HCT116 (cell line): ENCODE measurements at regions not wholly inside any gene's neighbourhood (a gene's known extent, or its start where the extent isn't known, plus 50 kb on each side); places are given as distances from the start of the nearest gene placed in this dataset.

Experiments
- ATAC-seq: fragments of 200-7000 bp; cut with Tn5 transposase; 2 replicates; pipeline ENCODE4 v1.9.1; 2020; ENCODE audit warnings: mild to moderate bottlenecking, moderate library complexity
- BruUV-seq: library from RNA; stranded (reverse); fragments of 400-500 nt; replicated peaks from 2 replicates; lab custom pipeline; 2021; lab: Mats Ljungman, UMichigan
- CTCF ChIA-PET: fragments of 300-600 bp; sonication (Branson Sonifier 250); formaldehyde crosslinking; loops from one replicate; lab custom pipeline; 2021; ENCODE audit warnings: antibody characterized with exemption; lab: Charles Lee
- POLR2A ChIA-PET: fragments of 300-600, 350-600 bp; sonication (Branson Sonifier 250); formaldehyde crosslinking; loops from one replicate; lab custom pipeline; 2021; ENCODE audit warnings: antibody characterized with exemption; lab: Charles Lee
- RAD21 ChIA-PET, 2 experiments: fragments of 300-600 bp; sonication (Branson Sonifier 250); formaldehyde crosslinking; loops; one replicate each; lab custom pipeline; 2023; ENCODE audit warnings: low total read pairs in 2 of 2; ENCODE audit not compliant: uncharacterized antibody in 2 of 2, unreplicated experiment in 2 of 2, low non-redundant PET in 1 of 2; lab: Charles Lee
- DNase-seq: peaks from one replicate; pipeline ENCODE4 v3.0.0-alpha.2; 2010; ENCODE audit warnings: low read depth, low spot score
- H2AFZ ChIP-seq: fragments of 200-600 bp; shearing (Covaris generic), sonication (generic); 2 replicates; pipeline ENCODE4 v1.6.1; 2017; ENCODE audit warnings: low read depth, mixed run types, mixed read lengths, antibody characterized with exemption, low read length; ENCODE audit not compliant: poor library complexity, severe bottlenecking
- H3K27ac ChIP-seq: 2 replicates; pipeline ENCODE4 v1.5.1; 2012; ENCODE audit warnings: low read depth, low read length
- H3K27me3 ChIP-seq: fragments of 200-600 bp; sonication (generic); 2 replicates; pipeline ENCODE4 v1.6.1; 2016; ENCODE audit warnings: mixed run types, low read length, mixed read lengths; ENCODE audit not compliant: insufficient read depth
- H3K36me3 ChIP-seq, 2 experiments: fragments of 200-500 bp in 1 of 2; fragments of 200-600 bp in 1 of 2; sonication (Bioruptor generic) in 1 of 2; sonication (generic) in 1 of 2; 2 replicates each; pipeline versions ENCODE4 v1.5.1 to v1.6.1; 2014 to 2016; ENCODE audit warnings: low read length in 2 of 2, inconsistent platforms in 1 of 2, mixed read lengths in 1 of 2, mixed run types in 1 of 2; ENCODE audit not compliant: insufficient read depth in 2 of 2, control insufficient read depth in 1 of 2
- H3K4me1 ChIP-seq, 2 experiments: fragments of 200-600 bp in 1 of 2; sonication (generic) in 1 of 2; 2 replicates each; pipeline versions ENCODE4 v1.5.1 to v1.6.1; 2012 to 2017; ENCODE audit warnings: low read length in 2 of 2, inconsistent platforms in 1 of 2, mild to moderate bottlenecking in 1 of 2, mixed read lengths in 1 of 2, mixed run types in 1 of 2, moderate library complexity in 1 of 2; ENCODE audit not compliant: insufficient read depth in 2 of 2, control insufficient read depth in 1 of 2
- H3K4me2 ChIP-seq: fragments of 200-600 bp; sonication (generic); 2 replicates; pipeline ENCODE4 v1.6.1; 2017; ENCODE audit warnings: mixed run types, low read length, mixed read lengths
- H3K4me3 ChIP-seq, 2 experiments: fragments of 200-600 bp in 1 of 2; sonication (generic) in 1 of 2; replicated peaks in 1 of 2; 2 replicates each; pipeline ENCODE4 v1.5.1; 2011 to 2016; ENCODE audit warnings: low read length in 2 of 2, control low read depth in 1 of 2, low read depth in 1 of 2, mild to moderate bottlenecking in 1 of 2, mixed read lengths in 1 of 2, mixed run types in 1 of 2
- H3K79me2 ChIP-seq: fragments of 200-600 bp; sonication (generic); 2 replicates; pipeline ENCODE4 v1.6.1; 2017; ENCODE audit warnings: mild to moderate bottlenecking, mixed run types, low read length, moderate library complexity, mixed read lengths; ENCODE audit not compliant: insufficient read depth
- H3K9ac ChIP-seq: fragments of 200-600 bp; sonication (generic); 2 replicates; pipeline ENCODE4 v1.6.1; 2016; ENCODE audit warnings: low read length, mixed read lengths
- H3K9me2 ChIP-seq: fragments of 200-600 bp; sonication (generic), shearing (Covaris generic); 2 replicates; pipeline ENCODE4 v1.6.1; 2017; ENCODE audit warnings: mixed run types, mild to moderate bottlenecking, moderate library complexity; ENCODE audit not compliant: insufficient read depth
- H3K9me3 ChIP-seq, 2 experiments: fragments of 200-500 bp in 1 of 2; fragments of 200-600 bp in 1 of 2; sonication (Bioruptor generic) in 1 of 2; sonication (generic) in 1 of 2; 2 replicates each; pipeline ENCODE4 v1.6.1; 2014 to 2017; ENCODE audit warnings: low read length in 2 of 2, mixed read lengths in 2 of 2, inconsistent platforms in 1 of 2, low read depth in 1 of 2, mild to moderate bottlenecking in 1 of 2, mixed run types in 1 of 2, moderate library complexity in 1 of 2; ENCODE audit not compliant: control insufficient read depth in 1 of 2, insufficient read depth in 1 of 2
- H4K20me1 ChIP-seq: fragments of 200-600 bp; sonication (generic), shearing (Covaris generic); 2 replicates; pipeline ENCODE4 v1.6.1; 2017; ENCODE audit warnings: mixed run types, mild to moderate bottlenecking, moderate library complexity; ENCODE audit not compliant: insufficient read depth
- ELF1 ChIP-seq: IDR thresholded peaks from 2 replicates; pipeline ENCODE4 v1.6.1; 2012; ENCODE audit warnings: low read depth, borderline replicate concordance
- EZH2 ChIP-seq: fragments of 200-600 bp; sonication (generic); IDR thresholded peaks from 2 replicates; pipeline ENCODE4 v1.6.1; 2017; ENCODE audit warnings: antibody characterized with exemption, mixed run types
- EZH2phosphoT487 ChIP-seq: fragments of 200-600 bp; IDR thresholded peaks from 2 replicates; pipeline ENCODE4 v1.6.1; 2018; ENCODE audit warnings: antibody characterized with exemption, borderline replicate concordance
- FOSL1 ChIP-seq: IDR thresholded peaks from 2 replicates; pipeline ENCODE4 v1.6.1; 2012; ENCODE audit warnings: low read depth
- JUND ChIP-seq: IDR thresholded peaks from 2 replicates; pipeline ENCODE4 v1.6.1; 2012
- MAX ChIP-seq: IDR thresholded peaks from 2 replicates; pipeline ENCODE4 v1.6.1; 2012
- POLR2A ChIP-seq: IDR thresholded peaks from 2 replicates; pipeline ENCODE4 v1.7.0; 2011; ENCODE audit warnings: borderline replicate concordance; ENCODE audit not compliant: insufficient read depth, insufficient read length; ENCODE audit errors: extremely low read depth
- POLR2AphosphoS5 ChIP-seq: IDR thresholded peaks from 2 replicates; pipeline ENCODE4 v1.6.1; 2011; ENCODE audit warnings: mild to moderate bottlenecking, low read depth, low read length, moderate library complexity
- RAD21 ChIP-seq: IDR thresholded peaks from 2 replicates; pipeline ENCODE4 v1.6.1; 2012; ENCODE audit warnings: low read depth, mild to moderate bottlenecking
- SIN3A ChIP-seq: IDR thresholded peaks from 2 replicates; pipeline ENCODE4 v1.6.1; 2012; ENCODE audit warnings: low read depth
- YY1 ChIP-seq: IDR thresholded peaks from 2 replicates; pipeline ENCODE4 v1.6.1; 2011; ENCODE audit warnings: low read length, low read depth, moderate library complexity, mild to moderate bottlenecking; ENCODE audit not compliant: insufficient replicate concordance; ENCODE audit errors: extremely low read depth
- ZFX ChIP-seq: fragments of 450-650 bp; IDR thresholded peaks from 2 replicates; pipeline ENCODE4 v1.6.1; 2017
- ZNF274 ChIP-seq: fragments of 200-500 bp; sonication (Bioruptor generic); IDR thresholded peaks from 2 replicates; pipeline ENCODE4 v1.6.1; 2014; ENCODE audit warnings: mild to moderate bottlenecking, low read depth, low read length, inconsistent platforms
- intact Hi-C: fragments of 100-400 bp; cut with micrococcal nuclease; formaldehyde crosslinking; loops from 2 replicates; pipeline ENCODE4 v1.10.0; 2022
- TF ChIP-seq, protein P1 (sequence below): IDR thresholded peaks from 2 replicates; pipeline ENCODE4 v1.6.1; 2011; ENCODE audit warnings: mild to moderate bottlenecking, low read length, moderate library complexity; ENCODE audit not compliant: insufficient replicate concordance; ENCODE audit errors: extremely low read depth
- TF ChIP-seq, protein P2 (sequence below): IDR thresholded peaks from 2 replicates; pipeline ENCODE4 v1.6.1; 2012

GRCh38 chr3:106642161-106642560 lies 735.1 kb upstream of the CCDC54 start:
- RAD21 ChIA-PET, result no interaction called here
- Histone ChIP-seq H3K9me3 (no peaks in the 10 kb centered on the region), H3K9ac (no peak overlapping the region), H3K4me3 (no peak overlapping the region), H2AFZ (no peak overlapping the region), H3K4me1 (no peaks in the 10 kb centered on the region), H3K27ac (no peak overlapping the region), H3K9me2 (no peaks in the 10 kb centered on the region), H3K36me3 (no peaks in the 10 kb centered on the region), H3K27me3 (no peaks in the 10 kb centered on the region), H4K20me1 (no peaks in the 10 kb centered on the region), H3K4me2 (no peak overlapping the region), H3K79me2 (no peaks in the 10 kb centered on the region)
- CTCF ChIA-PET, result no interaction called here
- ATAC-seq (no peak), DNase-seq (no peak)
- TF ChIP-seq EZH2phosphoT487, result no peak
- no peak for TF ChIP-seq RAD21
- TF ChIP-seq EZH2, result no peak
- TF ChIP-seq, protein P1, sequence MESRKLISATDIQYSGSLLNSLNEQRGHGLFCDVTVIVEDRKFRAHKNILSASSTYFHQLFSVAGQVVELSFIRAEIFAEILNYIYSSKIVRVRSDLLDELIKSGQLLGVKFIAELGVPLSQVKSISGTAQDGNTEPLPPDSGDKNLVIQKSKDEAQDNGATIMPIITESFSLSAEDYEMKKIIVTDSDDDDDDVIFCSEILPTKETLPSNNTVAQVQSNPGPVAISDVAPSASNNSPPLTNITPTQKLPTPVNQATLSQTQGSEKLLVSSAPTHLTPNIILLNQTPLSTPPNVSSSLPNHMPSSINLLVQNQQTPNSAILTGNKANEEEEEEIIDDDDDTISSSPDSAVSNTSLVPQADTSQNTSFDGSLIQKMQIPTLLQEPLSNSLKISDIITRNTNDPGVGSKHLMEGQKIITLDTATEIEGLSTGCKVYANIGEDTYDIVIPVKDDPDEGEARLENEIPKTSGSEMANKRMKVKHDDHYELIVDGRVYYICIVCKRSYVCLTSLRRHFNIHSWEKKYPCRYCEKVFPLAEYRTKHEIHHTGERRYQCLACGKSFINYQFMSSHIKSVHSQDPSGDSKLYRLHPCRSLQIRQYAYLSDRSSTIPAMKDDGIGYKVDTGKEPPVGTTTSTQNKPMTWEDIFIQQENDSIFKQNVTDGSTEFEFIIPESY, result no peak
- TF ChIP-seq JUND, result no peak
- BruUV-seq, result no TSS peak
- intact Hi-C loops, result no loop called here
- POLR2A ChIA-PET, result no interaction called here

DNA sequence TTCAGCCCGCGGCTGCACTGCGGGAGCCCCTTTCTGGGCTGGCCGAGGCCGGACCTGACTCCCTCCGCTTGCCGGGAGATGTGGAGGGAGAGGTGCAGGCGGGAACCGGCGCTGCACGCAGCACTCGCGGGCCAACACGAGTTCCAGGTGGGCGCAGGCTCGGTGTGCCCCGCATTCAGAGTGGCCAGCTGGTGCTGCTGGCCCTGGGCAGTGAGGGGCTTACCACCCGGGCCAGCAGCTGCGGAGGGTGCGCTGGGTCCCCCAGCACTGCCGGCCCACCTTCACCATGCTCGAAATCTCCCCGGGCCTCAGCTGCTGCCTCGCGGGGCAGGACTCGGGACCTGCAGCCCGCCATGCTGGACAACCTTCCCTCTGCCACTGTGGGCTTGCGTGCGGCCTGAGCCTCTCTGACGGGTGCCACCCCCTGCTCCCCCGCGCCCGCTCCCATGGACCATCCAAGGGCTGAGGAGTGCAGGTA lies 733.5 kb upstream of the CCDC54 start:
- Histone ChIP-seq H3K4me3 (no peak overlapping the region), H3K27ac (no peak overlapping the region), H4K20me1 (no peaks in the 10 kb centered on the region), H3K27me3 (no peaks in the 10 kb centered on the region), H2AFZ (no peak overlapping the region), H3K9me3 (no peaks in the 10 kb centered on the region), H3K4me2 (no peak overlapping the region), H3K79me2 (no peaks in the 10 kb centered on the region), H3K4me1 (no peaks in the 10 kb centered on the region), H3K9me2 (no peaks in the 10 kb centered on the region), H3K36me3 (no peaks in the 10 kb centered on the region), H3K9ac (no peak overlapping the region)
- ATAC-seq (no peak), DNase-seq (no peak)
- no TSS peak for BruUV-seq
- ChIA-PET POLR2A (no interaction called here), RAD21 (no interaction called here), CTCF (no interaction called here)
- intact Hi-C loops, result no loop called here
- TF ChIP-seq, protein P2, sequence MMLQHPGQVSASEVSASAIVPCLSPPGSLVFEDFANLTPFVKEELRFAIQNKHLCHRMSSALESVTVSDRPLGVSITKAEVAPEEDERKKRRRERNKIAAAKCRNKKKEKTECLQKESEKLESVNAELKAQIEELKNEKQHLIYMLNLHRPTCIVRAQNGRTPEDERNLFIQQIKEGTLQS, result no peak
- TF ChIP-seq EZH2 (no peak), ZFX (no peak), FOSL1 (no peak), SIN3A (no peak), ZNF274 (no peak), MAX (no peak), RAD21 (no peak), ELF1 (no peak), POLR2A (no peak), EZH2phosphoT487 (no peak), POLR2AphosphoS5 (no peak), YY1 (no peak)
- TF ChIP-seq, protein P1, result no peak
